GM10248 (cell line): ENCODE measurements at regions not wholly inside any gene's neighbourhood (a gene's known extent, or its start where the extent isn't known, plus 50 kb on each side); places are given as distances from the start of the nearest gene placed in this dataset.

Experiments used
- CTCF ChIA-PET: fragments of 300-600 bp; sonication (Branson Sonifier 250); formaldehyde crosslinking; extraction: SDS; loops from one replicate; lab custom pipeline; 2021; ENCODE audit warnings: antibody characterized with exemption; lab: Yijun Ruan, JAX
- POLR2A ChIA-PET: fragments of 350-650 bp; sonication (Branson Sonifier 250); formaldehyde crosslinking; extraction: SDS; loops from one replicate; lab custom pipeline; 2020; ENCODE audit warnings: antibody characterized with exemption; lab: Yijun Ruan, JAX
- DNase-seq: peaks from one replicate; pipeline ENCODE4 v3.0.0; 2012; ENCODE audit errors: extremely low spot score
- CTCF ChIP-seq: IDR thresholded peaks from 2 replicates; pipeline ENCODE4 v1.5.1; 2012; ENCODE audit warnings: mild to moderate bottlenecking, low read depth; ENCODE audit errors: extremely low read depth, missing control alignments, control extremely low read depth

DNA sequence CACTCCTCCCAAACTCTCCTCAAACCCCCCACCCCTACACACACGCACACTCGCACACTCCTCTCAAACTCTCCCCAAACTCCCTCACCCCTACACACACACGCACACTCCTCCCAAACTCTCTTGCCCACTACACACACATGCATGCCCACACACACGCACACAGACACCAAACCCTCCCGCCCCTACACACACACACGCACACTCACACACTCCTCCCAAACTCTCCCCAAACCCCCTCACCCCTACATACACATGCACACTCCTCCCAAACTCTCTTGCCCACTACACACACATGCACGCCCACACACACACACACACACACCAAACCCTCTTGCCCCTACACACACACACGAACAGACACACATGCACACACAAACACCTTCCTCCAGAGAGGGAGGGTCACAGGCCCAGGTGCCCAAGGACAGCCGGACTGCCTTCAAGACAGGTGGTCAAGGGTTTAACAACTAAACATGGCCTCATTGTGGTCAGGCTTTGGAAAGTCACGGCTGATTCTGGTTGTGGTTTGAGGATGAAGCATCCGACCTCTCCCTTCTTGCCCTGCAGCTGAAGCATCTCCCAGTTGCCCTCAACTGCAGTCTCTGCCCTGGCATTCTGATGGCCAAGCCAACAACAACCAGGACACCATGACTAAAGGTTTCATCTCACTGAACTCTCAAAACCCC is 72.3 kb upstream of the SNTG2 start:
- ChIA-PET CTCF (no interaction called here), POLR2A (no interaction called here)

DNA sequence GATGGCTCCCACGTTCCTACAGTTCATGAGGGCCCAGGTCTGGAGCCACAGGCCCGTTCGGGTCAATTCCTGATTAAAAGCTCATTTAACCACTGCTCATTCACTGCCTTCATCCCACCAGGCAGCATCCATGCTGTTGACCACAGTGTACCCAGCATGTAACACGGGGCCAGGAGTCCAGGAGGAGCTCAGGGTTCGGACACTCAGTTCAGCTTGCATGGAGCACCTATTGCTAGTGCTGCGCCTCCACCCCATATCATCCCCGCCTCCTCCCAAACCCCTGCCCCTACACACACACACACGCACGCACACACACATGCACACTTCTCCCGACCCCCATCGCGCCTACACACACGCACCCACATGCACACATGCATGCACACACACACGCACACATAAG is 72.9 kb upstream of the SNTG2 start:
- CTCF ChIA-PET, result no interaction called here
- no peak for DNase-seq
- POLR2A ChIA-PET, result no interaction called here
- TF ChIP-seq CTCF, result no peak

More for the DNA sequence above, 72.3 kb upstream of the SNTG2 start:
- DNase-seq, result no peak
- no peak for TF ChIP-seq CTCF

DNA sequence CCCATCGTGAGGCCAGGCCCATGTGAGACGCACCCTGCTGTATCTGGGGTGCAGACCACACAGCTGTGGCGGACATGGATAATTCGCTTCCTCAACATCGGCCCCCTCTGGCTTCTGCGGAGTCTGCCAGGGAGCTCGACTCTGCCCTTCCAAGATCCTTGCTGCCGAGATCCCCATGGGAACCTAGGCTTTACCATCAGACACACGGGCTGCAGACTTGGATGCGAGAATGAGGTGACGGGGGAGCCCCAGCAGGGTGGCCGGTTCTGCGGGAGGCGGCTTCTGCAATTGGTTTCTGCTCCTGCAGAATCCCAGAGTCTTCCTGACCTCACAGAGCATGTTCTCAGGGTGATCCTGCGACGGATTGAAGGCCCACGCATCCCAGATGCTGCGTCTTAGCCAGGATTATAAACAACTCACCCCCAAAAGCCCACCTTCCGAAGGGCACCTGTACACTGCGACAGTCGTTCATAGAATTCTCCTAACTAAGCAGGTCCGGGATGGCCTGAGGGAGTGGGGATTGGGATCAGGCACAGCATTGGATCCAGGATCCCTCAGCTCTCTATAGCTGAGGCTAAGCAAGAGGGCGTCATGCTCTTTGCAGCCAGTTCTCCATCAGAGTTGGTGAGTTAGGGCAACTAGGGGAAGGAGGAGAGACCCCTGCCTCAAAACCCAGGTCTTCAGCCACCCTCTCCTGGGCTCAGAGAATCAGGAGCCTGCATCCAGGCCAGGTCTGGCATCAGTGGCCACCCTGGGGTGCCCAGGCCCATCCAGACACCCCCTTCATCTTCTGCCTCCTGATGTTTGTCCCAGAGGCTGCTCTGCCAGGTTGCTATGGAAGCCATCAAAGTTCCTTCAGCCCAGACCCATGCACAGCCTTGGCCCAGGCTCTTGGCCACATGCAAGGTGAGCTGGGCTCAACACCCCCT is 74.7 kb upstream of the SNTG2 start:
- no peak for TF ChIP-seq CTCF
- no peak for DNase-seq
- CTCF ChIA-PET, result no interaction called here
- POLR2A ChIA-PET, result no interaction called here

GRCh38 chr2:873651-874580 is 76.7 kb upstream of the SNTG2 start:
- no peak for TF ChIP-seq CTCF
- DNase-seq, result no peak
- ChIA-PET CTCF (no interaction called here), POLR2A (no interaction called here)

GRCh38 chr2:873027-873426 is 77.6 kb upstream of the SNTG2 start:
- ChIA-PET POLR2A (no interaction called here), CTCF (no interaction called here)
- no peak for DNase-seq
- no peak for TF ChIP-seq CTCF
